HG03139 (cell line): ENCODE measurements at regions not wholly inside any gene's neighbourhood (a gene's known extent, or its start where the extent isn't known, plus 50 kb on each side); places are given as distances from the start of the nearest gene placed in this dataset.
"Not testable (repeated sequence)": the region's sequence is repeated elsewhere in the genome, so short reads cannot be mapped to it uniquely, and the experiment has no call there.

ENCODE experiments used
- ATAC-seq: cut with Tn5 transposase; IDR thresholded peaks from one replicate; pipeline ENCODE4 v1.9.1; 2021; ENCODE audit not compliant: unreplicated experiment

DNA sequence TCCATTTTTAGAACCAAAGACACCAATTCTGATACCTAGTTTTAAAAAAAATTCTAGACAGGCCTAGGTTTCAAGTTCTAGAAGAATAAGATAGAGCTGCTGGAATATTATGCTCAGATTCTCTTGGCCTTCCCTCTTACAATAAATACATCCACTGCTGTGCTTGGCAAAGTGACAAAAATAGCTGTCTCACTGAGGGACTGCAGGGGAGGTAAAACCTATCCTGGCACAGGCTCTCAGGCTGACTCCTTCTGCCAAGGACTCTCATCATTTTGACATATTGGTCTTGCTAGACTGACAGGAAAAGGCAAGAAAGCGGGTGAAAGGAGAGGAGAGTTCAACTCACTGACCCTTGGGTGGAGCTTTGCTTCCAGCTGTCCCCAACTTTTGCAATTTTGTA, 197.0 kb upstream of the LHX8 start:
- no peak for ATAC-seq

DNA sequence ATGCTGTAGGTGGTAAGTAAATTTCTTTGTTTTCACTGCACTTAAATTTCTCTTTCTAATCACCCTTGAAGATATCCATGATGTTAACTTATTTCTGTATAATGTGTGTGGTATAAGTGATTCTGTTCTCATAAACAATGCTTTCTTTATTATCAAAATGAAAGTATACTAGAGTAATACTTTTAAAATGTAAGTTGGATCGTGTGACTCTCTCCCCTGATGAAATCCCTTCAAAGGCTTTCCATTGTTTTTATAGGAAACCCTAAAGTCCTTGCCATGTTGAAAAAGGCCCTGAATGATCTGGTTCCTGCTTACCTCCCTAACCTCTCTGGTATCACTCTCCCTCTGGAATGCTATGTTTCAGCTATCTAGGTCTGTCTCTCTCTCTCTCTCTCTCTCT, 191.1 kb upstream of the LHX8 start:
- ATAC-seq, result no peak

DNA sequence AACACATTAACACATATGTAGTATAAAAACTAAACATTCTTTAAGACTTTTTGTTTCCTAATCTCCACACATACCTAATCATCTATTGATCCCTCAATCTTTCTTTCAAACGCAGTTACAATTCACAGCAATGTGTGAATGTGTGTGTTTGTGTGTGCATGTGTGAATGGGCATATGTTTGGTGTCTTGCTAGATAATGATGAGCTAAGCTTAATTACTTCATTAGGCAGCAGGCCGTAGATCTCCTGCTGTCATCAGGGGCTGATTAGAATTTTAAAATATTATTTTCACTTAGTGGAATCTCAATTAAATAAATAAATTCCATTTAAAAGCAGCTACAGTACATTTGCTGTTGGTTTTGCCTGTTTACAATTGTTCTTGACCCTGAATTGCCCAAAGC, 187.8 kb upstream of the LHX8 start:
- no peak for ATAC-seq

GRCh38 chr1:74949348-74949747, 184.8 kb upstream of the LHX8 start:
- ATAC-seq, result not testable (repeated sequence)

GRCh38 chr1:74951981-74952380, 182.2 kb upstream of the LHX8 start:
- not testable (repeated sequence) for ATAC-seq

GRCh38 chr1:74952786-74953185, 181.4 kb upstream of the LHX8 start:
- ATAC-seq, result no peak

GRCh38 chr1:74953622-74954021, 180.6 kb upstream of the LHX8 start:
- ATAC-seq, result no peak

DNA sequence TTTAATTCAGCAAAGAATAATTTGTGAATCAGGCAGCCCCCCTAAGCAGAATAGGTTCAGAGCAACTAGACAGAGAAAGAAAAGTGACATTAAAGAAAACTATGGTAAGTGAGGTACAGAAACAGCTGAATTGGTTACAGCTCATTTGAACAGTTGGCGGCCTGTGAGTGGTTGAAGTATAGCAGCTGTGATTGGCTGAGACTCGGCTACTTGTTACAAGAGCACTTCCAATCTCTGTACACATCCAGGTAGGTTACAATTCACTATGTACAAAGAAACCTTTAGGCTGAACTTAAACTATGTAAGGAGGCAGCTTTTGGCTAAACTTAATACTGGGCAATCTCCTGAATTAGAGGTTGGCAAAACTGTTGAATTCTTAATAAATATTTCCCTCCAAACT, 171.1 kb upstream of the LHX8 start:
- no peak for ATAC-seq

GRCh38 chr1:74964508-74965102, 169.6 kb upstream of the LHX8 start:
- no peak for ATAC-seq

DNA sequence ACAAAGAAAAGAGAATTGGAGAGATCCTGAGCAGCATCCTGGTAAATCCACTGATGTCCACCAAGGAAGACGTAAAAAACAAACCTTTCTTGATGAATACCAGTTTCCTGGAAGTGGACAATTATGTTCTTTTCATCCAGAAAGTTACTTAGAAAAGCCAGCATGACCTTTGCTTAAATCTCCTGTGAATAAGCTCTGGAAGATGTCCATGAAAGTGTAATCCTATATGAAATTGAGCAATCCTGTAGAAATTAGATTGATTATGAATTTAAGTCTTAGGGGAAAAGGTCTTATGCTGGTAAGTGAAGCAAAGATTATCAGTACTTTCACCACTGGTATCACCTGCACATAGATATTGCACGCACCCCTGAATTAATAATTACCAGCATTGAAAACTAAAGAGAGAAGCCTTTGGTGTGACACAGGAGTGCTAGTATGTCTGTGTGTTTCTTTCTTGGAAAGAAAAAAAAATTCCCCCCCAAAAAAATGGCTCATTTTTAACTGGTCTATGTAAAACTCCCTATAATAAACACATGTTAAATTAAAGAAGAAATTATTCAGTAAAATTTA, 164.5 kb upstream of the LHX8 start:
- no peak for ATAC-seq

DNA sequence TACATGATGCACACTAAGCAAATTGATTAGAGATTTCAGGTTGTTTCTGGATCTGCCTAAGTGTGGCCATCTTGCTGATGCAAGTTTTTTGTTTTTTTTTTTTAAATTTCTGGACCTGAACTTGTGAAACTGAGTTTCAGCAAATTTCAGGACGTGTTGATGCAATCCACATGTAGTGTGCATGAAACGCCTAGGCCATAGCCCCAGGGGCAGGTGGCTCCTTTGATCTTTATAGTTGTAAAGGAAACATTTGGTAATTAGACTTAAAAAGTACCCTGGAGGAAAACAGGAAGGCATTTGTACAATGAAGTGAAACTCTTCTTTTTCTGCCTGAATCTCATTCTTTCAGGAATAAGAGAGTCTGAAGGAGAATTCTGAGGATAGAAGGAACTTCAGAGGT, 162.2 kb upstream of the LHX8 start:
- ATAC-seq, result no peak

- ATAC-seq, result no peak
These were observed 157.7 kb upstream of the LHX8 start for GRCh38 chr1:74976491-74976890.

- not testable (repeated sequence) for ATAC-seq
These were observed 141.7 kb upstream of the LHX8 start for GRCh38 chr1:74992448-74992847.

DNA sequence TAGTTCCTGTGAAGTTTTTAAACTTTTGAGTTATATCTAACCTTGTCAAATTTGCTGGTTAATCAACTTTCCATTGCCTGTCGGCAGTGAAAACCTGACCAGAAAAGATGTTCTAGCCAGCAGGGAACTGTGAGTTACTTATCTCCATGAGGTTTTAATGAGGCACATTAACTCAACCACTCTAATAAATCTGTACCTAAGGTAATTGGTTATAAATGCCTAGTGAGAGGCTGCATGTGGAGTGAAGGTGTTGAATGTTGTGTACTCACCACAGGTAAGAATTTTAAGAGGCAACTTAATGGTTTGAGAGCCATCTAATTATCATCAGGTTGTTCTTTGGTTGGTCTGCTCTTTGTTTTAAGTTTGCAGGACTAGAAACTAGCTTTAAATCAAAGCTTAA, 138.4 kb upstream of the LHX8 start:
- ATAC-seq, result no peak

- no peak for ATAC-seq
These were observed 123.6 kb upstream of the LHX8 start for GRCh38 chr1:75010547-75010946.

DNA sequence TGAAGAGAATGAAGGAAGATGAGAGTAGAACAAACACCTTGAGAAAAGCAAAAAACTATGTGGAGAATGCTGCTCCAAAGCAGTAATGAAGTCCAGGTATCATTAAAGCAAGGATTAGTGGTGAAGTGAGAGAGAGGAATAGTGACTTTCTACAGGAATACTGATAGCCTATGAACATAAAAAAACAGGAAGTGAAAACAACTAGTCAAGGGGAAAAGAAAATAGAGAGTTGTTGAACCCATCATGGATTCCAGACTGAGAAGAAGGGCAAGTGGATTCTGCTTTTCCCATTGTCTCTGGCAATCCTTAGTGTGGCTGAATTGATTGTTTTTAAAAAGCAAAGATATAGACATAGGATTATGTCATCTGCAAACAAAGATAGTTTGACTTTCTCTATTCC, 119.9 kb upstream of the LHX8 start:
- no peak for ATAC-seq

DNA sequence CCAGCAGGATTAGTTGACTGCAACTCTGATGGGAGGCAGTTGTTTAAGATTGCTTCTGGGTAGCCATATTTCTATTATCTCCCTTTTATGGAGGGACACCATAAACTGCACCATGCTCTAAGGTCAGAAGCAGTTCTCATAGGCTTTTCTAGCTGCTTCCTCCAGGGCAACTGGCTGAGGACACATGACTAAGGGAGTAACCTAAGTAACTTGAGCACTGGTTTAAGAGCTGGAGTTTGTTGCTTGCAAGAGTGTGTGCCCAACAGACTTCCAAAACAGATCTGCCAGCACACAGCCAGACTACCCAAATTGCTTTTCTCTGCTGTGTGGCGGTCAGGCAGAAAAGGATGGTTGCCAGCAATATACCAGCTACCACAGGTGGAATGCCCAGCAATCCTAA, 111.2 kb upstream of the LHX8 start:
- no peak for ATAC-seq

- ATAC-seq, result no peak
These were observed 99.8 kb upstream of the LHX8 start for GRCh38 chr1:75034376-75034775.

DNA sequence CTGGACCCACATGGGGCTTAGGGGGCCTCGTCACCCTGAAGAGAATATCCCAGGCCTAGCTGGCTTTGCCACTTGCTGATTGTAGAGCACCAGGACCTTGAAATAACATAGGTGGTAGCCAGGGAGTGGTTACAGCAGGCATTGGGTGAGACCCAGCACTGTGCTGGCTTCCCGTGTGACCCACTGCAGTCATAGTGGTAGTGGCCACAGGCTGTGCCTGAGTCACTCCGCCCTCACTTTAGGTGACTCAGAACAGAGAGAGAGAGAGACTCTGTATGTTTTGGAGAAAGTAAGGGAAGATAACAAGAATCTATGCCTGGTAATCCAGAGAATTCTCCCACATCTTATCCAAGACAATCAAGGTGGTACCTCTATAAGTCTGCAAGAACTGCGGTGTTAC, 98.7 kb upstream of the LHX8 start:
- no peak for ATAC-seq

DNA sequence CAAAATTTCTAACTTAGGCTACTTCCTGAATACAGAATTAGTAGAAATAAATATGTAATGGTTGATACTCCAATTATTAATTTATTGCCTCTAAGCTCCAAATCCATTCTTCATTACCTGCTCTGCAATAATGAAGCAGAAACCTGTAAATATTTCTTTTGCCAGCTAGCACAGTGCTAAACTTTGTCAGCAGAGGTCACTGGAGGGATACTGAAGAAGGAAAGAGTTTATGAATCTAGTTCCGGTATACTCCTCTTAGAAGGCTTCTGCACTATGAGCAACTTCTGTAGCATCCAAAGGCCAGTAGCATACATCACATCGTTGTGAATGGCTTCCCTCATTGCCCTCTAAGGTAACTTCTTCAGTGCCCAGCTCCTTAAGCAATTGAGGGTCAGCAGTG, 81.0 kb upstream of the LHX8 start:
- no peak for ATAC-seq

GRCh38 chr1:75058424-75058823, 75.8 kb upstream of the LHX8 start:
- ATAC-seq, result no peak

DNA sequence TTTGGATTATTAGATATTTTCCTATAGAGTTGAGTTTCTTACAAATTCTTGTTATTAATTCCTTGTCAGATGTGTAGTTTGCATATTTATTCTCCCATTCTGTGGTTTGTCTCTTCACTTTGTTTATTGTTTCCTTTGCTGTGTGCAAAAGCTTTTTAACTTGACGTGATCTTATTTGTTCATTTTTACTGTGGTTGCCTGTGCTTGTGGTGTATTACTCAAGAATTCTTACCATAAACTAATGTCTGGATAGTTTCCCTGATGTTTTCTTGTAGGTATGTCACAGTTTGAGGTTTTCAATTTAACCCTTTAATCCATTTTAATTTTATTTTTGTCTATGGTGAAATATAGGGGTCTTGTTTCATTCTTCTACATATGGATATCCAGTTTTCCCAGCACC, 72.1 kb upstream of the LHX8 start:
- ATAC-seq, result no peak

DNA sequence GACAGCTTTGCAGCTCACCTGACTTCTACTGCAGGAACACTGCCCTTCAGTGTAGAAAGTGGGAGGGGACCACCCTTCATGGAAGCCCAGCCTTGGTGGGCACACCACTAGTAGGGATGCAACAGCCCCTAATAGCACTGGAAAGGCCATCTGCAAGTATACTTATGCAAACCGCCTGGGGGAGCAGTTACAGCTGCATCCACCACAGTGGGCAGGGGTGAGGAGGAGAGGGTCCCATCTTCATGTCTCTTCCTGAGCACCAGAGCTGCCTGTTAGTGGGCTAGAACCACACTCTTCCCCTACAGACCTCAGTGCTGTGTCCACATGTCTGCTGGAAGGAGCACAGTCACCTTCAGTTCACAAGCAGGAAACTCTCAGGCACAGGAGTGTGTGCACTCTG, 66.2 kb upstream of the LHX8 start:
- no peak for ATAC-seq
